ENCODE measurements at regions not wholly inside any gene's neighbourhood (a gene's known extent, or its start where the extent isn't known, plus 50 kb on each side); places are given as distances from the start of the nearest gene placed in this dataset.

GRCh38 chr11:15602785-15603567 is 488.3 kb downstream of the INSC start:
- peak overlapping the region; percentile 79 for H3K27ac ChIP-seq
- TF ChIP-seq ZFX (IDR thresholded peaks at IDR 0.05) = no peak
- no peak for TF ChIP-seq CTCF (conservative IDR thresholded peaks at IDR 0.05)

- H3K27ac ChIP-seq = peak overlapping the region; percentile 79
- TF ChIP-seq ZFX (IDR thresholded peaks at IDR 0.05) (no peak), CTCF (conservative IDR thresholded peaks at IDR 0.05) (no peak)
Measured at GRCh38 chr11:15605094-15605493, 490.4 kb downstream of the INSC start.

GRCh38 chr11:15607361-15608036 is 492.8 kb downstream of the INSC start:
- peak overlapping the region; percentile 79; the same call in 1 of the 2 replicates for H3K27ac ChIP-seq
- TF ChIP-seq CTCF (conservative IDR thresholded peaks at IDR 0.05) (no peak), ZFX (IDR thresholded peaks at IDR 0.05) (no peak)

- no peak overlapping the region for H3K27ac ChIP-seq
- TF ChIP-seq ZFX (IDR thresholded peaks at IDR 0.05) (no peak), CTCF (conservative IDR thresholded peaks at IDR 0.05) (no peak)
Measured at GRCh38 chr11:15609445-15609844, 494.7 kb downstream of the INSC start.

- no peak for TF ChIP-seq CTCF (conservative IDR thresholded peaks at IDR 0.05)
- TF ChIP-seq ZFX (IDR thresholded peaks at IDR 0.05) = no peak
- H3K27ac ChIP-seq = no peak overlapping the region; the same call in 1 of the 2 replicates
Measured at GRCh38 chr11:15610881-15611280, 496.2 kb downstream of the INSC start.

- H3K27ac ChIP-seq = no peak overlapping the region
- TF ChIP-seq CTCF (conservative IDR thresholded peaks at IDR 0.05) (no peak), ZFX (IDR thresholded peaks at IDR 0.05) (no peak)
Measured at GRCh38 chr11:15613251-15613650, 498.5 kb downstream of the INSC start.

- H3K27ac ChIP-seq = no peak overlapping the region
- no peak for TF ChIP-seq CTCF (conservative IDR thresholded peaks at IDR 0.05)
- no peak for TF ChIP-seq ZFX (IDR thresholded peaks at IDR 0.05)
Measured at GRCh38 chr11:15613789-15614188, 499.1 kb downstream of the INSC start.
